Keratinocyte (primary cell): ENCODE measurements at regions not wholly inside any gene's neighbourhood (a gene's known extent, or its start where the extent isn't known, plus 50 kb on each side); places are given as distances from the start of the nearest gene placed in this dataset.
"Not testable (repeated sequence)": the region's sequence is repeated elsewhere in the genome, so short reads cannot be mapped to it uniquely, and the experiment has no call there.

ENCODE experiments used
- CTCF ChIP-seq, 3 experiments: IDR thresholded peaks in 1 of 3; conservative IDR thresholded peaks in 1 of 3; optimal IDR thresholded peaks in 1 of 3; 2 replicates in 2 of 3; 3 replicates in 1 of 3; pipeline versions ENCODE3 to v1.5.1; 2011; ENCODE audit warnings: low read length in 3 of 3, mild to moderate bottlenecking in 3 of 3, moderate library complexity in 2 of 3, control low read depth in 1 of 3, inconsistent platforms in 1 of 3; ENCODE audit not compliant: insufficient read depth in 2 of 3; ENCODE audit errors: extremely low read depth in 1 of 3
- EZH2 ChIP-seq: IDR thresholded peaks from one replicate; pipeline ENCODE4 v1.6.1; 2012; ENCODE audit warnings: inconsistent platforms, mild to moderate bottlenecking, low read length, moderate library complexity

- TF ChIP-seq CTCF (optimal IDR thresholded peaks at IDR 0.05 in 1 of 3, IDR thresholded peaks at IDR 0.05 in 1 of 3, conservative IDR thresholded peaks at IDR 0.05 in 1 of 3; ENCODE audit: extremely low read depth in 1 of 3, insufficient read depth in 2 of 3, low read length in 3 of 3); EZH2: not testable (repeated sequence)
Measured at GRCh38 chr2:111474198-111474705, 353.5 kb downstream of the BCL2L11 start.
